ENCODE measurements at regions not wholly inside any gene's neighbourhood (a gene's known extent, or its start where the extent isn't known, plus 50 kb on each side); places are given as distances from the start of the nearest gene placed in this dataset.

DNA sequence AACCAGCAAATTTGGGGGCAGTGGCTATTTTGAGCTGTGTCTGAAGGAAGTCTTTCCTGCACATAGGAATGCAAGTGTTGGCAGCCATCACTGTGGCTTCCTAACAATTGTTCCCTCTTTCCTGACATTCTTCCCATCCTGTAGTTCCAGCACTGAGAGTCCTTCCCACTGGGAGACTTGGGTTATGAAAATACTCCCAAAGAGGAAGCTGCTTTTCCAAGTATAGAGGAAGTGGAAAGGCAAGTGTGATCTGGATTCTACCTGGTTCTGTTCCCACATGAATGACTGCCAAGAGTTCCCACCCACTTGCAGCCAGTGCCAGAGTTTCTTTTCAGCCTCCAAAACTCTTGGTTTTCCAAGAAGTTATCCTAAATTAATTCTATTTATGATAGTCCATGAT lies 98.5 kb upstream of the CD53 start:
- no peaks in the 10 kb centered on the region for H3K9me3 Mint-ChIP-seq
- TF ChIP-seq, protein P1, sequence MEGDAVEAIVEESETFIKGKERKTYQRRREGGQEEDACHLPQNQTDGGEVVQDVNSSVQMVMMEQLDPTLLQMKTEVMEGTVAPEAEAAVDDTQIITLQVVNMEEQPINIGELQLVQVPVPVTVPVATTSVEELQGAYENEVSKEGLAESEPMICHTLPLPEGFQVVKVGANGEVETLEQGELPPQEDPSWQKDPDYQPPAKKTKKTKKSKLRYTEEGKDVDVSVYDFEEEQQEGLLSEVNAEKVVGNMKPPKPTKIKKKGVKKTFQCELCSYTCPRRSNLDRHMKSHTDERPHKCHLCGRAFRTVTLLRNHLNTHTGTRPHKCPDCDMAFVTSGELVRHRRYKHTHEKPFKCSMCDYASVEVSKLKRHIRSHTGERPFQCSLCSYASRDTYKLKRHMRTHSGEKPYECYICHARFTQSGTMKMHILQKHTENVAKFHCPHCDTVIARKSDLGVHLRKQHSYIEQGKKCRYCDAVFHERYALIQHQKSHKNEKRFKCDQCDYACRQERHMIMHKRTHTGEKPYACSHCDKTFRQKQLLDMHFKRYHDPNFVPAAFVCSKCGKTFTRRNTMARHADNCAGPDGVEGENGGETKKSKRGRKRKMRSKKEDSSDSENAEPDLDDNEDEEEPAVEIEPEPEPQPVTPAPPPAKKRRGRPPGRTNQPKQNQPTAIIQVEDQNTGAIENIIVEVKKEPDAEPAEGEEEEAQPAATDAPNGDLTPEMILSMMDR (IDR thresholded peaks at IDR 0.05), result no peak
- H3K4me3 Mint-ChIP-seq, result no peak overlapping the region

DNA sequence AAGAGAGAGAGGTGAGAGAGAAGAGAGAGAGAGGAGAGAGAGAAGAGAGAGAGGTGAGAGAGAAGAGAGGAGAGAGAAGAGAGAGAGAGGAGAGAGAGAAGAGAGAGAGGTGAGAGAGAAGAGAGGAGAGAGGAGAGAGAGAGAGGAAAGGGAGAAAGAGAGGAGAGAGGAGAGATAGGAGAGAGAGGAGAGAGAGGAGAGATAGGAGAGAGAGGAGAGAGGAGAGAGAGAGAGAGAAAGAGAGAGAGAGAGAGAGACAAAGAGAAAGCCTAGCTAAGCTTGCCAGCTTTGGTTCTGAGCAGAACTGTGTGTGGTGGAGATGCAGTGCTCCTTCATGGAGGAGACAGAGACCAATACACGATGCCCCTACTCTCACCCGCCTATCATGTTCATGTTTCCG lies 99.1 kb upstream of the KCNA3 start:
- no peak for DNase-seq
- H3K4me3 Mint-ChIP-seq, result no peak overlapping the region
- no peaks in the 10 kb centered on the region for H3K4me1 Mint-ChIP-seq (ENCODE audit: low read depth)
- TF ChIP-seq, protein P1 (IDR thresholded peaks at IDR 0.05), result no peak
- no peak overlapping the region for H3K27ac Mint-ChIP-seq
- H3K36me3 Mint-ChIP-seq (ENCODE audit: low read depth), result no peaks in the 10 kb centered on the region
- peaks cover 2% of the 10 kb centered on the region for H3K27me3 Mint-ChIP-seq (ENCODE audit: insufficient read depth)
- H3K9me3 Mint-ChIP-seq, result no peaks in the 10 kb centered on the region

More for the DNA sequence above, 98.5 kb upstream of the CD53 start:
- peaks cover 5% of the 10 kb centered on the region for H3K27me3 Mint-ChIP-seq (ENCODE audit: insufficient read depth)
- no peaks in the 10 kb centered on the region for H3K4me1 Mint-ChIP-seq (ENCODE audit: low read depth)
- no peak overlapping the region for H3K27ac Mint-ChIP-seq
- no peak for DNase-seq
- no peaks in the 10 kb centered on the region for H3K36me3 Mint-ChIP-seq (ENCODE audit: low read depth)

DNA sequence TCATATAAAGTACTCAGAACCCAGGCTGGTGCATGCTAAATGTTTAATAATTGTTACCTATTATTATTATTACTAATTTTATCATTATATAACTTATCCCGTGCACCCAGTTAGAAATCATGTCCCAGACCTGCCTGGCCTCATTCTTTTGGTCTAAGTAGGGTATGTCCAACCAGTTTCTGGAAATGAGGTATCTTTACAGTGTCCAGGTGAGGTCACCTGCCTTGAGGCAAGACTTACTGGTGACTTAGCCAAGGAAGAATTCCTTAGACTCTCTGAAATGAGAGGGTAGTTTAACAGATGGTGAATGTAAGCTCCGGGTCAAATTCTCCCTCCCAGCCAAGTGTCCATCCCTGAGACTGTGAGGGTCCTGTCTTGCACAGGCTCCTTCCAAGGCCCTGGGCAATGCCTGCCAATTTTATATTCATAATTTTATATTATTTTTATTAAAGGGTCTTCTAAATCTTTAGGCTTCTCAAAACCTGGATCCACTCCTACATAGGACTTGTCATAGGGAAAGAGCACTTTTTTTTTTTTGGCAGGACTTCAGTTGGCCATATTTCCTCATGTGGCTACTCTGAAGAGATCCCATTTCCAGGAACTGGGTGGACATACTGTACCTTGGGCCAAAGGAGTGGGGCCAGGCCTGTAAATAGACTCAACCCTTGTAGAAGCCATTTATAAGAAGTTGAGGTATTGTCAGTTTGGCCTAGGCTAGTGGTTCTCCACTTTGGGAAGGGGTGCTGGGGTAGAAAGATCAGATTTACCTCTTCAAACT lies 96.7 kb upstream of the KCNA3 start:
- H3K4me1 Mint-ChIP-seq (ENCODE audit: low read depth), result no peaks in the 10 kb centered on the region
- no peak overlapping the region for H3K4me3 Mint-ChIP-seq
- H3K27me3 Mint-ChIP-seq (ENCODE audit: insufficient read depth), result peaks cover 2% of the 10 kb centered on the region
- TF ChIP-seq, protein P1 (IDR thresholded peaks at IDR 0.05), result no peak
- no peaks in the 10 kb centered on the region for H3K36me3 Mint-ChIP-seq (ENCODE audit: low read depth)
- no peak for DNase-seq
- H3K27ac Mint-ChIP-seq, result no peak overlapping the region
- no peaks in the 10 kb centered on the region for H3K9me3 Mint-ChIP-seq

DNA sequence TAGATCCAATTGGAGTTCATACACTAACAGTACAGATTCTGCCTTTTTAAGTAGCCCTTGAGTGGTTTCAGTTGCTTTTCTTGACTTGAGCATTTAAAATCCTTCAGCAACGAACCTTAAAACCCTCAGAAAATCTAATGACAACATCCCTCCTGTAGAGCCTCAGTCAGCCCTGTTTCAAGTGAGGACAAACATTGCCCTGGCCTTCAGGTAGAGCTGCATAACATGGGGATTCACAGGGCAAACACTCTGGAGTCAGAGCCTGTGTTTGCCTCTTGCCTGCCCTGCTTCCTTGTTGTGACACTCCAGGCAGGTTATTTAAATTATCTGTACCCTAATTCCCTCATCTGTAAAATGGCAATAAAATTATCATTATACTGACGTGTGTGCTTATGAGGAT lies 96.1 kb upstream of the KCNA3 start:
- Mint-ChIP-seq H3K4me3 (no peak overlapping the region), H3K36me3 (ENCODE audit: low read depth) (no peaks in the 10 kb centered on the region), H3K27me3 (ENCODE audit: insufficient read depth) (peaks cover 2% of the 10 kb centered on the region), H3K27ac (no peak overlapping the region), H3K9me3 (no peaks in the 10 kb centered on the region), H3K4me1 (ENCODE audit: low read depth) (no peaks in the 10 kb centered on the region)
- no peak for DNase-seq
- TF ChIP-seq, protein P1 (IDR thresholded peaks at IDR 0.05), result no peak

DNA sequence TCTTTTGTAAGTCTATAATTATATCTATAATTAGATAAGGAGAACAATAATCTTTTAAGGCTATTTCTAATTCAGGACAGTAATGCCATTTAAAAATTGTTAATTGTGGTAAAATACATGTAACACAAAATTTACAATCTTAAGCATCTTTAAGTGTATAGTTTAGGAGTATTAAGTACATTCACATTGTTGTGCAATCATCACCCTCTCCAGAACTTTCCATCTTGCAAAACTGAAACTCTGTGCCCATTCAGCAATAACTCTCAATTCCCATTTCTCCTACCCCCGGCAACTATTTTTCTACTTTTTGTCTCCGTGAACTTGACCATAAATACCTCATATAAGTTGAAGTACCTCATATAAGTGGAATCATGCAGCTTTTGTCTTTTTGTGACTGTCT lies 93.9 kb upstream of the KCNA3 start:
- peaks cover 3% of the 10 kb centered on the region; the same call in 1 of the 2 replicates for H3K27me3 Mint-ChIP-seq (ENCODE audit: insufficient read depth)
- H3K4me1 Mint-ChIP-seq (ENCODE audit: low read depth), result no peaks in the 10 kb centered on the region
- DNase-seq, result no peak
- H3K4me3 Mint-ChIP-seq, result no peak overlapping the region
- no peaks in the 10 kb centered on the region for H3K9me3 Mint-ChIP-seq
- no peaks in the 10 kb centered on the region for H3K36me3 Mint-ChIP-seq (ENCODE audit: low read depth)
- H3K27ac Mint-ChIP-seq, result no peak overlapping the region
- TF ChIP-seq, protein P1 (IDR thresholded peaks at IDR 0.05), result no peak
